ENCODE measurements at regions not wholly inside any gene's neighbourhood (a gene's known extent, or its start where the extent isn't known, plus 50 kb on each side); places are given as distances from the start of the nearest gene placed in this dataset.

GRCh38 chr21:23531444-23531843 lies 2075.8 kb downstream of the MRPL39 start:
- Histone ChIP-seq H3K27me3 (no peaks in the 10 kb centered on the region), H3K4me1 (no peaks in the 10 kb centered on the region), H3K9me3 (no peaks in the 10 kb centered on the region), H3K36me3 (no peaks in the 10 kb centered on the region), H3K4me3 (no peak overlapping the region), H3K27ac (no peak overlapping the region)
- TF ChIP-seq POLR2A (IDR thresholded peaks at IDR 0.05) = no peak
- no peak for TF ChIP-seq POLR2AphosphoS5 (IDR thresholded peaks at IDR 0.05; ENCODE audit: insufficient read depth in 1 of 2, low read depth in 1 of 2)
- no peak for TF ChIP-seq CTCF (IDR thresholded peaks at IDR 0.05)
- intact Hi-C loops (cut with DNase I) = no loop called here
- no peak for DNase-seq (ENCODE audit: extremely low spot score in 2 of 2)

- TF ChIP-seq POLR2AphosphoS5 (IDR thresholded peaks at IDR 0.05; ENCODE audit: insufficient read depth in 1 of 2, low read depth in 1 of 2) = no peak
- no peak for TF ChIP-seq POLR2A (IDR thresholded peaks at IDR 0.05)
- no peak for TF ChIP-seq CTCF (IDR thresholded peaks at IDR 0.05)
- Histone ChIP-seq H3K27ac (no peak overlapping the region), H3K36me3 (no peaks in the 10 kb centered on the region), H3K4me1 (no peaks in the 10 kb centered on the region), H3K4me3 (no peak overlapping the region), H3K9me3 (no peaks in the 10 kb centered on the region), H3K27me3 (no peaks in the 10 kb centered on the region)
- intact Hi-C loops (cut with DNase I) = no loop called here
- no peak for DNase-seq (ENCODE audit: extremely low spot score in 2 of 2)
These were observed 2082.6 kb downstream of the MRPL39 start for GRCh38 chr21:23524685-23525084.

GRCh38 chr21:23522751-23523150 lies 2084.5 kb downstream of the MRPL39 start:
- TF ChIP-seq CTCF (IDR thresholded peaks at IDR 0.05) = no peak
- TF ChIP-seq POLR2A (IDR thresholded peaks at IDR 0.05) = no peak
- TF ChIP-seq POLR2AphosphoS5 (IDR thresholded peaks at IDR 0.05; ENCODE audit: insufficient read depth in 1 of 2, low read depth in 1 of 2) = no peak
- DNase-seq (ENCODE audit: extremely low spot score in 2 of 2) = no peak
- Histone ChIP-seq H3K27me3 (no peaks in the 10 kb centered on the region), H3K4me3 (no peak overlapping the region), H3K36me3 (no peaks in the 10 kb centered on the region), H3K9me3 (no peaks in the 10 kb centered on the region), H3K4me1 (no peaks in the 10 kb centered on the region), H3K27ac (no peak overlapping the region)
- intact Hi-C loops (cut with DNase I) = no loop called here

GRCh38 chr21:23507501-23507900 lies 2099.8 kb downstream of the MRPL39 start:
- H3K4me1 ChIP-seq = no peaks in the 10 kb centered on the region
- no peak for DNase-seq (ENCODE audit: extremely low spot score in 2 of 2)
- no peak overlapping the region for H3K27ac ChIP-seq
- intact Hi-C loops (cut with DNase I) = no loop called here
- no peaks in the 10 kb centered on the region for H3K9me3 ChIP-seq
- H3K4me3 ChIP-seq = no peak overlapping the region
- no peaks in the 10 kb centered on the region for H3K27me3 ChIP-seq
- no peaks in the 10 kb centered on the region for H3K36me3 ChIP-seq
- TF ChIP-seq POLR2AphosphoS5 (IDR thresholded peaks at IDR 0.05; ENCODE audit: insufficient read depth in 1 of 2, low read depth in 1 of 2) (no peak), POLR2A (IDR thresholded peaks at IDR 0.05) (no peak), CTCF (IDR thresholded peaks at IDR 0.05) (no peak)

GRCh38 chr21:23496729-23497128 lies 2110.6 kb downstream of the MRPL39 start:
- no peaks in the 10 kb centered on the region for H3K36me3 ChIP-seq
- H3K4me1 ChIP-seq = no peaks in the 10 kb centered on the region
- intact Hi-C loops (cut with DNase I) = no loop called here
- no peak overlapping the region for H3K4me3 ChIP-seq
- H3K27me3 ChIP-seq = no peaks in the 10 kb centered on the region
- H3K27ac ChIP-seq = no peak overlapping the region
- no peaks in the 10 kb centered on the region for H3K9me3 ChIP-seq
- TF ChIP-seq POLR2A (IDR thresholded peaks at IDR 0.05) = no peak
- TF ChIP-seq POLR2AphosphoS5 (IDR thresholded peaks at IDR 0.05; ENCODE audit: insufficient read depth in 1 of 2, low read depth in 1 of 2) = no peak
- TF ChIP-seq CTCF (IDR thresholded peaks at IDR 0.05) = no peak
- DNase-seq (ENCODE audit: extremely low spot score in 2 of 2) = no peak

Measured in vagina (tissue), 2 donors.